HEK293 (cell line): ENCODE measurements at regions not wholly inside any gene's neighbourhood (a gene's known extent, or its start where the extent isn't known, plus 50 kb on each side); places are given as distances from the start of the nearest gene placed in this dataset.

Source experiments
- CTCF ChIA-PET: fragments of 350-600 bp; formaldehyde crosslinking; extraction: SDS; loops from one replicate; lab custom pipeline; 2021; ENCODE audit warnings: antibody characterized with exemption; lab: Yijun Ruan, JAX
- POLR2A ChIA-PET: fragments of 300-600 bp; formaldehyde crosslinking; extraction: SDS; loops from one replicate; lab custom pipeline; 2020; ENCODE audit warnings: antibody characterized with exemption, inconsistent platforms; lab: Yijun Ruan, JAX
- H3K27ac ChIP-seq: fragments of 200-500 bp; sonication (Bioruptor generic); 2 replicates; pipeline ENCODE4 v1.5.1; 2014; ENCODE audit warnings: low read depth, low read length, control low read depth, inconsistent platforms; ENCODE audit errors: extremely low read depth
- H3K36me3 ChIP-seq, 2 experiments: fragments of 200-500 bp in 1 of 2; sonication (Bioruptor generic) in 1 of 2; 1 replicate in 1 of 2; 2 replicates in 1 of 2; pipeline ENCODE4 v1.5.1; 2014 to 2017; ENCODE audit warnings: inconsistent platforms in 2 of 2, low read length in 2 of 2; ENCODE audit not compliant: control insufficient read depth in 2 of 2, insufficient read depth in 1 of 2
- H3K4me1 ChIP-seq: fragments of 200-500 bp; sonication (Bioruptor generic); 2 replicates; pipeline ENCODE4 v1.5.1; 2014; ENCODE audit warnings: mild to moderate bottlenecking, low read length, inconsistent platforms; ENCODE audit not compliant: control insufficient read depth, insufficient read depth
- H3K4me3 ChIP-seq: 2 replicates; pipeline ENCODE4 v1.5.1; 2011; ENCODE audit warnings: low read depth, mild to moderate bottlenecking, control low read depth, low read length, moderate library complexity
- H3K9me3 ChIP-seq: fragments of 200-500 bp; sonication (Bioruptor generic); 2 replicates; pipeline ENCODE4 v1.5.1; 2014; ENCODE audit warnings: low read depth, low read length, inconsistent platforms; ENCODE audit not compliant: control insufficient read depth, insufficient read depth
- BCL11A ChIP-seq: fragments of 450-650 bp; formaldehyde crosslinking; IDR thresholded peaks from 2 replicates; pipeline ENCODE4 v1.5.1; 2016; ENCODE audit warnings: low read depth, missing biosample characterization, missing genetic modification characterization
- BCL11B ChIP-seq: fragments of 450-650 bp; formaldehyde crosslinking; IDR thresholded peaks from 2 replicates; pipeline ENCODE4 v1.5.1; 2016; ENCODE audit warnings: low read depth, missing biosample characterization, missing genetic modification characterization
- ELK4 ChIP-seq: IDR thresholded peaks from 2 replicates; pipeline ENCODE4 v1.6.1; 2011; ENCODE audit warnings: mild to moderate bottlenecking, low read depth, low read length, borderline replicate concordance
- INSM2 ChIP-seq: fragments of 450-650 bp; formaldehyde crosslinking; IDR thresholded peaks from 2 replicates; pipeline ENCODE4 v1.5.1; 2016; ENCODE audit warnings: missing biosample characterization, missing genetic modification characterization
- MZF1 ChIP-seq: fragments of 450-650 bp; formaldehyde crosslinking; IDR thresholded peaks from 2 replicates; pipeline ENCODE4 v1.5.1; 2017; ENCODE audit warnings: missing biosample characterization, missing genetic modification characterization, borderline replicate concordance
- SCRT1 ChIP-seq: fragments of 450-650 bp; formaldehyde crosslinking; IDR thresholded peaks from 2 replicates; pipeline ENCODE4 v1.5.1; 2016; ENCODE audit warnings: missing biosample characterization, missing genetic modification characterization, borderline replicate concordance
- YY1 ChIP-seq: fragments of 450-650 bp; formaldehyde crosslinking; IDR thresholded peaks from 2 replicates; pipeline ENCODE4 v1.5.1; 2018; ENCODE audit warnings: missing biosample characterization, missing genetic modification characterization
- ZBTB20 ChIP-seq: fragments of 450-650 bp; formaldehyde crosslinking; IDR thresholded peaks from 2 replicates; pipeline ENCODE4 v1.5.1; 2016; ENCODE audit warnings: missing biosample characterization, missing genetic modification characterization
- ZBTB48 ChIP-seq: fragments of 450-650 bp; formaldehyde crosslinking; IDR thresholded peaks from 2 replicates; pipeline ENCODE4 v1.5.1; 2016; ENCODE audit warnings: missing biosample characterization, missing genetic modification characterization
- ZIC2 ChIP-seq: fragments of 450-650 bp; formaldehyde crosslinking; IDR thresholded peaks from 2 replicates; pipeline ENCODE4 v1.5.1; 2016; ENCODE audit warnings: missing biosample characterization, missing genetic modification characterization
- ZNF138 ChIP-seq: fragments of 450-650 bp; formaldehyde crosslinking; IDR thresholded peaks from 2 replicates; pipeline ENCODE4 v1.5.1; 2016; ENCODE audit warnings: missing biosample characterization, missing genetic modification characterization, borderline replicate concordance
- ZNF140 ChIP-seq: fragments of 450-650 bp; formaldehyde crosslinking; IDR thresholded peaks from 2 replicates; pipeline ENCODE4 v1.5.1; 2016; ENCODE audit warnings: missing biosample characterization, missing genetic modification characterization
- ZNF175 ChIP-seq: fragments of 450-650 bp; formaldehyde crosslinking; IDR thresholded peaks from 2 replicates; pipeline ENCODE4 v1.5.1; 2016; ENCODE audit warnings: missing biosample characterization, missing genetic modification characterization
- ZNF24 ChIP-seq: fragments of 450-650 bp; formaldehyde crosslinking; IDR thresholded peaks from 2 replicates; pipeline ENCODE4 v1.5.1; 2016; ENCODE audit warnings: missing biosample characterization, missing genetic modification characterization
- ZNF248 ChIP-seq: fragments of 450-650 bp; formaldehyde crosslinking; IDR thresholded peaks from 2 replicates; pipeline ENCODE4 v1.5.1; 2017; ENCODE audit warnings: missing biosample characterization, missing genetic modification characterization
- ZNF26 ChIP-seq: fragments of 450-650 bp; formaldehyde crosslinking; IDR thresholded peaks from 2 replicates; pipeline ENCODE4 v1.5.1; 2016; ENCODE audit warnings: missing biosample characterization, missing genetic modification characterization
- ZNF292 ChIP-seq: fragments of 450-650 bp; formaldehyde crosslinking; IDR thresholded peaks from 2 replicates; pipeline ENCODE4 v1.5.1; 2016; ENCODE audit warnings: low read depth, missing biosample characterization, missing genetic modification characterization, borderline replicate concordance
- ZNF366 ChIP-seq: fragments of 450-650 bp; formaldehyde crosslinking; conservative IDR thresholded peaks from 2 replicates; pipeline ENCODE4 v1.5.1; 2016; ENCODE audit warnings: missing biosample characterization, missing genetic modification characterization
- ZNF433 ChIP-seq: fragments of 450-650 bp; formaldehyde crosslinking; IDR thresholded peaks from 2 replicates; pipeline ENCODE4 v1.5.1; 2016; ENCODE audit warnings: missing biosample characterization, missing genetic modification characterization, low read depth
- ZNF518A ChIP-seq: fragments of 450-650 bp; formaldehyde crosslinking; conservative IDR thresholded peaks from 2 replicates; pipeline ENCODE4 v1.5.1; 2016; ENCODE audit warnings: low read depth, missing biosample characterization, missing genetic modification characterization
- ZNF677 ChIP-seq: fragments of 450-650 bp; IDR thresholded peaks from 2 replicates; pipeline ENCODE4 v1.5.0; 2018; ENCODE audit warnings: missing biosample characterization, mild to moderate bottlenecking, missing genetic modification characterization, moderate library complexity

- TF ChIP-seq ZNF26, result no peak
- TF ChIP-seq ZNF366 (tag by site-specific recombination), result no peak
Measured at GRCh38 chr2:11022064-11022463, 110.3 kb downstream of the KCNF1 start (continued).

- Histone ChIP-seq H3K36me3 (no peaks in the 10 kb centered on the region), H3K9me3 (no peaks in the 10 kb centered on the region), H3K27ac (no peak overlapping the region), H3K4me1 (no peaks in the 10 kb centered on the region), H3K4me3 (no peak overlapping the region)
- ChIA-PET CTCF (interaction anchor here (0.6 kb wide), 1 partner anchor 190 kb away, joined by 4 read pairs; no protein-coding TSS in a partner anchor), POLR2A (no interaction called here)
- TF ChIP-seq ZNF138 (tag by site-specific recombination) (no peak), ZBTB20 (no peak), ZNF677 (tag by site-specific recombination) (no peak), ZIC2 (peak; percentile 44; the same call in 1 of the 2 replicates)
Measured at GRCh38 chr2:11022591-11023273, 111.0 kb downstream of the KCNF1 start.

GRCh38 chr2:11023326-11024258, 111.9 kb downstream of the KCNF1 start:
- POLR2A ChIA-PET, result no interaction called here
- CTCF ChIA-PET, result interaction anchor here (0.6 kb wide), 2 partner anchors 79 to 116 kb away, joined by 3 to 4 read pairs; no protein-coding TSS in a partner anchor
- no peaks in the 10 kb centered on the region for H3K4me1 ChIP-seq
- TF ChIP-seq YY1 (tag by site-specific recombination) (no peak), SCRT1 (tag by site-specific recombination) (no peak), MZF1 (tag by site-specific recombination) (no peak), ZNF175 (no peak), ZNF292 (tag by site-specific recombination) (no peak), BCL11B (tag by site-specific recombination) (no peak), ELK4 (no peak), ZNF140 (tag by site-specific recombination) (no peak), BCL11A (no peak), ZNF24 (tag by site-specific recombination) (no peak), ZBTB48 (tag by site-specific recombination) (no peak), INSM2 (tag by site-specific recombination) (no peak), ZNF518A (tag by site-specific recombination) (no peak), ZNF433 (tag by site-specific recombination) (no peak), ZNF248 (tag by site-specific recombination) (no peak)
- H3K4me3 ChIP-seq, result no peak overlapping the region
- no peak overlapping the region for H3K27ac ChIP-seq
- H3K9me3 ChIP-seq, result no peaks in the 10 kb centered on the region
- H3K36me3 ChIP-seq, result no peaks in the 10 kb centered on the region
